Endothelial cell (in vitro differentiated cells): ENCODE measurements at regions not wholly inside any gene's neighbourhood (a gene's known extent, or its start where the extent isn't known, plus 50 kb on each side); places are given as distances from the start of the nearest gene placed in this dataset.

Experiments used
- DNase-seq: peaks from one replicate; pipeline ENCODE4 v3.0.0; 2021; ENCODE audit warnings: low spot score
- H3K27ac Mint-ChIP-seq: one replicate; pipeline ENCODE4 v1.8.0; 2021; ENCODE audit warnings: mixed read lengths, inconsistent platforms; ENCODE audit not compliant: unreplicated experiment
- H3K27me3 Mint-ChIP-seq: one replicate; pipeline ENCODE4 v1.8.0; 2021; ENCODE audit warnings: mild to moderate bottlenecking, moderate library complexity, mixed read lengths, inconsistent platforms; ENCODE audit not compliant: unreplicated experiment
- H3K36me3 Mint-ChIP-seq: one replicate; pipeline ENCODE4 v1.8.0; 2021; ENCODE audit warnings: mild to moderate bottlenecking, low read depth, mixed read lengths, inconsistent platforms; ENCODE audit not compliant: unreplicated experiment
- H3K4me1 Mint-ChIP-seq: one replicate; pipeline ENCODE4 v1.8.0; 2021; ENCODE audit warnings: mild to moderate bottlenecking, mixed read lengths, inconsistent platforms; ENCODE audit not compliant: unreplicated experiment
- H3K4me3 Mint-ChIP-seq: one replicate; pipeline ENCODE4 v1.8.0; 2021; ENCODE audit warnings: mild to moderate bottlenecking, mixed read lengths, inconsistent platforms; ENCODE audit not compliant: unreplicated experiment
- H3K9me3 Mint-ChIP-seq: one replicate; pipeline ENCODE4 v1.8.0; 2021; ENCODE audit warnings: mixed read lengths, inconsistent platforms; ENCODE audit not compliant: unreplicated experiment
- CTCF ChIP-seq: fragments of 200-600 bp; sonication (generic); IDR thresholded peaks from one replicate; pipeline ENCODE4 v1.5.0; 2021; ENCODE audit warnings: antibody characterized with exemption; ENCODE audit not compliant: unreplicated experiment

DNA sequence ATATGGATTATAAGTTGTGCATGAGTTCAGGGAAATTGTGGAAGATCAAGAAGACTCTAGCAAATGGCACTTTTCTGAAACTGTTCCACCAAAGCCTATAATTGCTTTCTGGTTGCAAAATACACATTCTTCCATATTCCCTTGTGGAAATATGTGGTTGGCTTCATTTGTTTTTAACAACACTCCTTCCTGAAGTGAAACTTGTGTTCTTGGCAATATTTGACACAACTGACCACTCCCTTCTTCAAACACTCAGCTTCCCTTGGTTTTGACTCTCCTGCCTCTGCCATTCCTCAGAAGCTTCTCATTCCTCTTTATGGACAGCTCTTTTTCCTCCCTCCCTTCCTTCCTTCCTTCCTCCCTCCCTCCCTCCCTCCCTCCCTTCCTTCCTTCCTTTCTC, 192.3 kb downstream of the PMAIP1 start:
- no peaks in the 10 kb centered on the region for H3K36me3 Mint-ChIP-seq
- no peaks in the 10 kb centered on the region for H3K27me3 Mint-ChIP-seq
- no peak for TF ChIP-seq CTCF
- H3K4me1 Mint-ChIP-seq: no peaks in the 10 kb centered on the region
- no peak for DNase-seq
- no peak overlapping the region for H3K4me3 Mint-ChIP-seq
- no peak overlapping the region for H3K27ac Mint-ChIP-seq
- no peaks in the 10 kb centered on the region for H3K9me3 Mint-ChIP-seq

DNA sequence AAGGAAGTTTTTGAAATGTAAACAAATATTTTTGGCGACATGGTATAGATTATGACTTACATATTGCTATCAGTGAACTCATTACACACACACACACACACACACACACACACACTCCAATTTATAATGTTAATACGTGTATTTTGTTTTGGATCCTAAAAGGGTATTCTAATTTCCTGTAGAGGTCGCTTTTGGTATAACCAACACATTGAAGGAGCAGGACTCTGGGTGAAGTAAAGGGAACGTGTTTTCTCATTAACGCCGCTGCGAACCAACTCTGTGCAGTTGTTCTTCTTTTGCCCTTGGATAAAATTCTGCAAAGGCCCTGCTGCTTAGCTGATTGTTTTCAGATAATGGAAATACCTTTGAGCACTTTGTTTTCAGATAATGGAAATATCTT, 190.4 kb downstream of the PMAIP1 start:
- Mint-ChIP-seq H3K9me3 (no peaks in the 10 kb centered on the region), H3K27ac (no peak overlapping the region), H3K36me3 (no peaks in the 10 kb centered on the region), H3K4me3 (no peak overlapping the region), H3K27me3 (no peaks in the 10 kb centered on the region), H3K4me1 (no peaks in the 10 kb centered on the region)
- no peak for DNase-seq
- TF ChIP-seq CTCF: no peak

DNA sequence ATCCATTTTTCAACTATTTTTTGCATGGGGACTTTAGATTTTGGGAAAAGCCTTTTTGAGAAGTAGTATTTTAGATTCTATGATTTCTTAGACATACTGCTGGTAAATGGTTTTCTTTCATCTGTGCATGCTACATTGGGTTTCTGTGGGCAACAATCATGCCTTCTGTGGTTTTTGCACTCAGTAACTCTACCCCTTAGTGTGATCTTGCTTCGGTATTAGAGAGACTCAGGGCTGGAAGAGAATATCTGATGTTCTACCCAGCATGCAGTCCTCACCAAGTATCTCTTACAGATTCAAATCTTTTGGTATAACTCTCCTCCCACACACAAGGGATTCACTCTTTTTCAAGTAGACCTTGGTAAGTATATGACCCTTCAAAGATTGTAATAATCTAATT, 183.0 kb downstream of the PMAIP1 start:
- no peak for DNase-seq
- Mint-ChIP-seq H3K4me3 (no peak overlapping the region), H3K36me3 (no peaks in the 10 kb centered on the region), H3K4me1 (no peaks in the 10 kb centered on the region), H3K27me3 (no peaks in the 10 kb centered on the region), H3K27ac (no peak overlapping the region), H3K9me3 (no peaks in the 10 kb centered on the region)
- TF ChIP-seq CTCF: no peak

DNA sequence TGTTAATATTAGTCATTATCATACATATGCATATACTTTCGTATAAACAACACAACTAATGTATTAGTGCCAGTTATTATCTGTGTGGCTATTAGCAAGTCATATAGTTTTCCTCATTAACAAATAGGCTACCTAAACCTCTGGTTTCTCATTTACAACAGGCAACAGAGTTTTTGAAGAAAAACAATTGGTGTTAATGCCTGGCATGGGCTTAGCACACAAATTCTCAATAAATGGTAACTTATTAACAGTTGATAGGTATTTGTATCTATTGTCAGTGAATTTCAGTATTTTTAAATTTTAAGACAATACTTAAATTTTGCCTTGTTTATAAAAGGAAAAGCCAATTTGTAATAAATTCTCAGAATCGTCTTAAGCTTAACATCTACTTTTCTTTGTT, 182.5 kb downstream of the PMAIP1 start:
- Mint-ChIP-seq H3K27me3 (no peaks in the 10 kb centered on the region), H3K4me1 (no peaks in the 10 kb centered on the region), H3K9me3 (no peaks in the 10 kb centered on the region), H3K36me3 (no peaks in the 10 kb centered on the region), H3K27ac (no peak overlapping the region), H3K4me3 (no peak overlapping the region)
- DNase-seq: no peak
- no peak for TF ChIP-seq CTCF

DNA sequence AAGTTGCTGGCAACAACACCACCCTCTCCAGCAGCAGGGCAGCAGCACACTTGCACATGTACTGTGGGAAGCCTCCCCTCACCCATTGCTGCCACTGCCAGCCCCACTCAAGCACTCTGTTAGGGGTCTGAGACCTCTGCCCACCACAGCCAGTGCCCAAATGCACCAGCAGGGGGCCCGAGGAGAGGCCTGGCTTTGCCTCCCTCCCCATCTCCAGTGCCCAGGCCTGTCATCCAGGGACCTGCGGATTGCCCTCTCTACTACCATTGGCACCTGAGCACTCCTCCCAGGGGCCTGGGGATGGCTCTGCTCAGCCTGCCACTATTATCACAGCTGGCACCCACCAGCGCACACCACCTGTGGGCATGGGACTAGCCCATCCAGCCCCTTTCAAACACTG, 175.7 kb downstream of the PMAIP1 start:
- peaks cover 5% of the 10 kb centered on the region for H3K36me3 Mint-ChIP-seq
- H3K27ac Mint-ChIP-seq: no peak overlapping the region
- no peaks in the 10 kb centered on the region for H3K27me3 Mint-ChIP-seq
- no peak for DNase-seq
- no peaks in the 10 kb centered on the region for H3K4me1 Mint-ChIP-seq
- H3K4me3 Mint-ChIP-seq: no peak overlapping the region
- TF ChIP-seq CTCF: no peak
- no peaks in the 10 kb centered on the region for H3K9me3 Mint-ChIP-seq
